Esophagus squamous epithelium (tissue), 5 donors: ENCODE measurements at regions not wholly inside any gene's neighbourhood (a gene's known extent, or its start where the extent isn't known, plus 50 kb on each side); places are given as distances from the start of the nearest gene placed in this dataset.

Experiments used
- DNase-seq: peaks from one replicate; lab custom pipeline; 2025; lab: John Stamatoyannopoulos, UW
- H3K27ac ChIP-seq, 4 donors: fragments of 200-600 bp; sonication (generic); one replicate each; pipeline ENCODE4 v1.5.1; 2016 to 2019; ENCODE audit warnings: mild to moderate bottlenecking in 1 of 4
- H3K27me3 ChIP-seq, 4 donors: fragments of 200-600 bp; sonication (generic); 1 replicate in 3 of 4; 2 replicates in 1 of 4; pipeline versions ENCODE4 v1.5.1 to v1.6.0; 2017 to 2021; ENCODE audit warnings: antibody characterized with exemption in 1 of 4
- H3K36me3 ChIP-seq, 3 donors: fragments of 200-600 bp; sonication (generic); one replicate each; pipeline ENCODE4 v1.5.1; 2016 to 2019
- H3K4me1 ChIP-seq, 3 donors: fragments of 200-600 bp; sonication (generic); one replicate each; pipeline ENCODE4 v1.5.1; 2017 to 2019
- H3K4me3 ChIP-seq, 4 donors: fragments of 200-600 bp; sonication (generic); 1 replicate in 3 of 4; 2 replicates in 1 of 4; pipeline ENCODE4 v1.5.1; 2016 to 2019; ENCODE audit warnings: mild to moderate bottlenecking in 2 of 4, moderate library complexity in 1 of 4
- H3K9me3 ChIP-seq, 3 donors: fragments of 200-600 bp; sonication (generic); one replicate each; pipeline ENCODE4 v1.5.1; 2016 to 2019
- POLR2A ChIP-seq, 4 donors: fragments of 450-650 bp; IDR thresholded peaks; one replicate each; pipeline ENCODE4 v1.6.1; 2017; ENCODE audit warnings: antibody characterized with exemption in 4 of 4, mild to moderate bottlenecking in 4 of 4, moderate library complexity in 3 of 4
- WGBS, 2 donors: methylation state at CpG; one replicate each; pipeline ENCODE4 v1.1.5; 2018; 5-methylcytosine and 5-hydroxymethylcytosine counted together
- intact Hi-C: fragments of 100-400 bp; cut with DNase I; formaldehyde crosslinking; loops from one replicate; pipeline ENCODE4 v1.15.0; 2022
- TF ChIP-seq, protein P1 (sequence below), 6 experiments: fragments of 450-650 bp in 4 of 6; fragments of 200-600 bp in 2 of 6; sonication (generic) in 2 of 6; IDR thresholded peaks; one replicate each; pipeline ENCODE4 v1.5.1; 2016 to 2019; ENCODE audit warnings: antibody characterized with exemption in 6 of 6, mild to moderate bottlenecking in 4 of 6, moderate library complexity in 4 of 6
- donor health status: DM: yes; HTN: yes; CAD: no.

DNA sequence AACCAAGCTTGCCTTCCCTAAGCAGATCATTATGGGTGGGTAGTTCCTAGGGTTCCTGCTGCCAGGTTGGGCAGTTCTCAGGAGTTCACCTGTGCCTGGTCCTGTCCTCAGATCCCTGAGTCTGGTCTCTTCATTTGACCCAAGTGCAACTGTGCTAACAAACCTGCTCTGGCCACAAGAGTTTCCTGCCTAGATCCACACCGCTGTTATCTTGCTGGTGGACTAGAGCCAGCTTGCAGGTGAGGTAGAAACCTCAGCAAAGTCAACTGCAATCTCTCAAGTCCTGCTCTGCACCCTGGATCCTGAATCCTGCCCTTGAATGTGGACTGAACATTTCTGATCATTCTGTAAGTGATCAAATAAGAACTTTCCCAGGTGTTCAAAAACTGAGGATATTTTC lies 191.8 kb upstream of the LRFN2 start:
- WGBS, 2 donors = 100% methylated on average over 1 of the region's 1 CpG; no CpG with 5 or more reads in 1 of the 2 donors

DNA sequence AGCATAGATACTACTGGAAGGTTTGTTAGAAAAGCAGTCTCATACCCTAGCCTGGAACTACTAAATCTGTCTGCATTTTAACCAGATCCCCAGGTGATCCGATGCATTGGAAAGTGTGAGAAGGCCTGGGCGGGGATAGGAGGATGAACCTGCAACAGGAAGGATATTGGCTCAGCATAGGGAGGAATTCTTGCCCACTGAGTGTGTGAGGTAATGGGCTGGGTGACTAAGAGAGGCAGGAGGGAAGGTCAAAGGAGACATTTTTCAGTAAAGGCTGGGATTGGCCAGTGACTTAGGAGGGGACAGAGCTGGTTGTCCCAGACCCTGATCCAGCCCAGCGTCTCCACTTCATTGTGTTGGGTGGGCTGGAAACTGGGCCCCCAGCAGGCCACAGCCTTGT lies 191.0 kb upstream of the LRFN2 start:
- 75 to 84% methylated on average over 1 to 3 of the region's 3 CpGs for WGBS, 2 donors

More for the DNA sequence above, 191.8 kb upstream of the LRFN2 start:
- Histone ChIP-seq H3K9me3 (no peaks in the 10 kb centered on the region), H3K36me3 (no peaks in the 10 kb centered on the region), H3K27ac (no peak overlapping the region), H3K27me3 (no peaks in the 10 kb centered on the region), H3K4me3 (no peak overlapping the region), H3K4me1 (peaks cover 0 to 12% (median 0%) of the 10 kb centered on the region in 3 donors)
- no peak for TF ChIP-seq POLR2A (IDR thresholded peaks at IDR 0.05)
- TF ChIP-seq, protein P1, sequence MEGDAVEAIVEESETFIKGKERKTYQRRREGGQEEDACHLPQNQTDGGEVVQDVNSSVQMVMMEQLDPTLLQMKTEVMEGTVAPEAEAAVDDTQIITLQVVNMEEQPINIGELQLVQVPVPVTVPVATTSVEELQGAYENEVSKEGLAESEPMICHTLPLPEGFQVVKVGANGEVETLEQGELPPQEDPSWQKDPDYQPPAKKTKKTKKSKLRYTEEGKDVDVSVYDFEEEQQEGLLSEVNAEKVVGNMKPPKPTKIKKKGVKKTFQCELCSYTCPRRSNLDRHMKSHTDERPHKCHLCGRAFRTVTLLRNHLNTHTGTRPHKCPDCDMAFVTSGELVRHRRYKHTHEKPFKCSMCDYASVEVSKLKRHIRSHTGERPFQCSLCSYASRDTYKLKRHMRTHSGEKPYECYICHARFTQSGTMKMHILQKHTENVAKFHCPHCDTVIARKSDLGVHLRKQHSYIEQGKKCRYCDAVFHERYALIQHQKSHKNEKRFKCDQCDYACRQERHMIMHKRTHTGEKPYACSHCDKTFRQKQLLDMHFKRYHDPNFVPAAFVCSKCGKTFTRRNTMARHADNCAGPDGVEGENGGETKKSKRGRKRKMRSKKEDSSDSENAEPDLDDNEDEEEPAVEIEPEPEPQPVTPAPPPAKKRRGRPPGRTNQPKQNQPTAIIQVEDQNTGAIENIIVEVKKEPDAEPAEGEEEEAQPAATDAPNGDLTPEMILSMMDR (IDR thresholded peaks at IDR 0.05) = no peak
- intact Hi-C loops = no loop called here
- DNase-seq = no peak

DNA sequence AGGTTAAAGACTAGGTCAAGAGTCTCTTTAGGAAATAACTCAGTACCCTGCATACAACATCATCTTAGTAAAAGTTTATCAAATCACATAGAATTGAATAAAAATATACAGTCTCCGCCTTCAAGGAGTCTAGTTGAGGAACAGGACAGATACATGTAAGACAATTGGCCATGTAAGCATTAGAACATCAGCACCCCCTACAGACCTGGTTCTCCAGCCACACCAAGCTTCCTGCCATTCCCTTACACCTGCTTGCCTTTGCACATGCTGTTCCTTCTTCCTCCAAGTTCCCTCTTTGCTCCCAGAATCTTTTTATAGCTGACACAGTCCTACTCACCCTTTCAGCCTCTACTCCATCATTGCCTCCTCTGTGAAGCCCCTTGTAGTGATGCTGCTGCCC lies 187.8 kb upstream of the LRFN2 start:
- Histone ChIP-seq H3K9me3 (no peaks in the 10 kb centered on the region), H3K36me3 (no peaks in the 10 kb centered on the region), H3K4me1 (no peaks in the 10 kb centered on the region), H3K4me3 (no peak overlapping the region), H3K27me3 (peaks cover 0 to 20% (median 0%) of the 10 kb centered on the region in 4 donors), H3K27ac (no peak overlapping the region)
- 80 to 100% methylated on average over 1 of the region's 1 CpG for WGBS, 2 donors
- intact Hi-C loops = no loop called here
- DNase-seq = no peak
- TF ChIP-seq, protein P1 (IDR thresholded peaks at IDR 0.05) = peak in 1 of 6 experiments; percentile 15
- no peak for TF ChIP-seq POLR2A (IDR thresholded peaks at IDR 0.05)

More for the DNA sequence above, 191.0 kb upstream of the LRFN2 start:
- Histone ChIP-seq H3K4me3 (no peak overlapping the region), H3K27ac (no peak overlapping the region), H3K36me3 (no peaks in the 10 kb centered on the region), H3K9me3 (no peaks in the 10 kb centered on the region), H3K4me1 (peaks cover 0 to 8% (median 0%) of the 10 kb centered on the region in 3 donors), H3K27me3 (peaks cover 0 to 7% (median 0%) of the 10 kb centered on the region in 4 donors)
- intact Hi-C loops = no loop called here
- no peak for DNase-seq
- TF ChIP-seq, protein P1 (IDR thresholded peaks at IDR 0.05) = no peak
- TF ChIP-seq POLR2A (IDR thresholded peaks at IDR 0.05) = no peak

GRCh38 chr6:40770794-40771193 lies 183.6 kb upstream of the LRFN2 start:
- no peak overlapping the region for H3K27ac ChIP-seq
- no peak overlapping the region for H3K4me3 ChIP-seq
- no peak for DNase-seq
- H3K27me3 ChIP-seq = peaks cover 0 to 20% (median 0%) of the 10 kb centered on the region in 4 donors
- TF ChIP-seq, protein P1 (IDR thresholded peaks at IDR 0.05) = no peak
- no peak for TF ChIP-seq POLR2A (IDR thresholded peaks at IDR 0.05)
- H3K36me3 ChIP-seq = no peaks in the 10 kb centered on the region
- H3K9me3 ChIP-seq = no peaks in the 10 kb centered on the region
- no peaks in the 10 kb centered on the region for H3K4me1 ChIP-seq
- intact Hi-C loops = no loop called here

DNA sequence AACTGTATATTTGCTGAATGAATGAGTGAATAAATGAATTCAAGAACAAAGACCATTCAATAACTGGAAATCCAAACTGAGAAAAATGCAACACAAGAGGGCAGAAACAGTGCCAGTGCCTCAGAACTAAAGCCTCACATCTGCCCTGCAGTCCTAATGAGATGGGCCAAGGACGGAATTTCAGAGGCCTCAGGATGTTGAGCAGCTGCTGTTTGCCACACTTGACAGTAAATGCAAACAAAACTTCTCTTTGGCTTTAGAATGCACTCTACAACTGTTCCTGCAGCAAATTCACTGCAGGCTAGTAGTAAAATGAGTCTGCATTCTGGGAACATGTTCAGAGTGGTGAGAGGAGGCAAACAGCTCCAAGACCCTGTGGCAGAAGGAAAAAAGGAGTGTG lies 177.6 kb upstream of the LRFN2 start:
- Histone ChIP-seq H3K4me3 (no peak overlapping the region), H3K4me1 (no peaks in the 10 kb centered on the region), H3K27me3 (peaks cover 0 to 5% (median 0%) of the 10 kb centered on the region in 4 donors), H3K9me3 (no peaks in the 10 kb centered on the region), H3K27ac (no peak overlapping the region), H3K36me3 (no peaks in the 10 kb centered on the region)
- intact Hi-C loops = no loop called here
- no peak for TF ChIP-seq POLR2A (IDR thresholded peaks at IDR 0.05)
- TF ChIP-seq, protein P1 (IDR thresholded peaks at IDR 0.05) = no peak
- no peak for DNase-seq
- WGBS, 2 donors = 64 to 67% methylated on average over 1 of the region's 1 CpG
